SK-N-SH (cell line): ENCODE measurements at regions not wholly inside any gene's neighbourhood (a gene's known extent, or its start where the extent isn't known, plus 50 kb on each side); places are given as distances from the start of the nearest gene placed in this dataset.

ENCODE experiments used
- EP300 ChIP-seq, 2 experiments: IDR thresholded peaks; 2 replicates each; pipeline versions ENCODE4 v1.4.0 to v1.6.1; 2012; ENCODE audit warnings: borderline replicate concordance in 1 of 2, low read depth in 1 of 2, low read length in 1 of 2
- FOXJ3 ChIP-seq: sonication (generic); formaldehyde crosslinking; IDR thresholded peaks from 2 replicates; pipeline ENCODE4 v1.5.1; 2020; ENCODE audit warnings: mild to moderate bottlenecking, missing genetic modification reagents
- GABPA ChIP-seq: IDR thresholded peaks from 2 replicates; pipeline ENCODE4 v1.4.0; 2012; ENCODE audit warnings: low read depth, mild to moderate bottlenecking
- GATA2 ChIP-seq: sonication (generic); formaldehyde crosslinking; IDR thresholded peaks from 2 replicates; pipeline ENCODE4 v1.5.0; 2020; ENCODE audit warnings: mild to moderate bottlenecking, missing genetic modification reagents
- JUND ChIP-seq: IDR thresholded peaks from 2 replicates; pipeline ENCODE4 v1.4.0; 2012
- MEF2A ChIP-seq: IDR thresholded peaks from 2 replicates; pipeline ENCODE4 v1.4.0; 2012; ENCODE audit warnings: low read depth, borderline replicate concordance
- MXI1 ChIP-seq: IDR thresholded peaks from 2 replicates; pipeline ENCODE4 v1.6.1; 2012; ENCODE audit warnings: mild to moderate bottlenecking, low read depth, low read length, improper control_type of control experiment
- NFIC ChIP-seq: IDR thresholded peaks from 2 replicates; pipeline ENCODE4 v1.4.0; 2012; ENCODE audit warnings: borderline replicate concordance
- POLR2AphosphoS5 ChIP-seq: IDR thresholded peaks from 2 replicates; pipeline ENCODE4 v1.6.1; 2012; ENCODE audit warnings: low read depth, low read length
- RFX5 ChIP-seq: IDR thresholded peaks from 2 replicates; pipeline ENCODE4 v1.6.1; 2012; ENCODE audit warnings: mild to moderate bottlenecking, improper control_type of control experiment, low read length
- SMC3 ChIP-seq: IDR thresholded peaks from 2 replicates; pipeline ENCODE4 v1.6.1; 2012; ENCODE audit warnings: low read depth, low read length, improper control_type of control experiment
- YY1 ChIP-seq: IDR thresholded peaks from 2 replicates; pipeline ENCODE4 v1.4.0; 2012; ENCODE audit warnings: low read depth, mild to moderate bottlenecking
- TF ChIP-seq, protein P1 (sequence below): fragments of 200-600 bp; sonication (generic); IDR thresholded peaks from 2 replicates; pipeline ENCODE4 v1.6.1; 2017; ENCODE audit warnings: antibody characterized with exemption, mild to moderate bottlenecking, moderate library complexity
- TF ChIP-seq, protein P2 (sequence below): IDR thresholded peaks from 2 replicates; pipeline ENCODE4 v1.4.0; 2012; ENCODE audit warnings: low read depth

DNA sequence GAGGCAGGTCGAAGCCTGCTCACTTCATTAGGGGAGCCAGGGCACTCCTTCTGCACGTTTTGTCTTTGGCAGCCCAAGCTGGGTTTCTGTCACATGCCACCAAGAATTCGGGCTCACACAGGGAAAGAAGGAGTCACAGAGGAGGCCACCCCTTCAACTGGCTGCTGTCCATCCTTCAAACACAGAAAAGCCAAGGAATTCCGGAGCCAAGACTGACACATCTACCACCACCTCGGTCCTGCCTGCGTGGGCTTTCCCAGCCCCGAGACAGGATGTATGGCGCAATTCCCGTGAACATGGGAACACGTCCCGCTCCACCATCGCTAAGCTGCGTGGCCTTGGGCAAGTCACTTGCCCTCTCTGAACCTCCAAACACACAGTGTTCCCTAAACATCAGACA is 70.4 kb downstream of the NCOR2 start:
- TF ChIP-seq POLR2AphosphoS5, result no peak
- TF ChIP-seq GATA2 (CRISPR knock-in tag), result no peak
- TF ChIP-seq, protein P1, sequence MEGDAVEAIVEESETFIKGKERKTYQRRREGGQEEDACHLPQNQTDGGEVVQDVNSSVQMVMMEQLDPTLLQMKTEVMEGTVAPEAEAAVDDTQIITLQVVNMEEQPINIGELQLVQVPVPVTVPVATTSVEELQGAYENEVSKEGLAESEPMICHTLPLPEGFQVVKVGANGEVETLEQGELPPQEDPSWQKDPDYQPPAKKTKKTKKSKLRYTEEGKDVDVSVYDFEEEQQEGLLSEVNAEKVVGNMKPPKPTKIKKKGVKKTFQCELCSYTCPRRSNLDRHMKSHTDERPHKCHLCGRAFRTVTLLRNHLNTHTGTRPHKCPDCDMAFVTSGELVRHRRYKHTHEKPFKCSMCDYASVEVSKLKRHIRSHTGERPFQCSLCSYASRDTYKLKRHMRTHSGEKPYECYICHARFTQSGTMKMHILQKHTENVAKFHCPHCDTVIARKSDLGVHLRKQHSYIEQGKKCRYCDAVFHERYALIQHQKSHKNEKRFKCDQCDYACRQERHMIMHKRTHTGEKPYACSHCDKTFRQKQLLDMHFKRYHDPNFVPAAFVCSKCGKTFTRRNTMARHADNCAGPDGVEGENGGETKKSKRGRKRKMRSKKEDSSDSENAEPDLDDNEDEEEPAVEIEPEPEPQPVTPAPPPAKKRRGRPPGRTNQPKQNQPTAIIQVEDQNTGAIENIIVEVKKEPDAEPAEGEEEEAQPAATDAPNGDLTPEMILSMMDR, result no peak
- no peak for TF ChIP-seq YY1
- TF ChIP-seq MEF2A, result no peak
- no peak for TF ChIP-seq SMC3
- TF ChIP-seq MXI1, result no peak
- no peak for TF ChIP-seq JUND
- no peak for TF ChIP-seq EP300 (IDR thresholded peaks at IDR 0.05; ENCODE audit: borderline replicate concordance in 1 of 2, low read depth in 1 of 2, low read length in 1 of 2)
- TF ChIP-seq FOXJ3 (CRISPR knock-in tag), result no peak
- TF ChIP-seq, protein P2, sequence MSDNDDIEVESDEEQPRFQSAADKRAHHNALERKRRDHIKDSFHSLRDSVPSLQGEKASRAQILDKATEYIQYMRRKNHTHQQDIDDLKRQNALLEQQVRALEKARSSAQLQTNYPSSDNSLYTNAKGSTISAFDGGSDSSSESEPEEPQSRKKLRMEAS, result no peak
- no peak for TF ChIP-seq GABPA
- TF ChIP-seq RFX5, result no peak
- TF ChIP-seq NFIC, result no peak
